ENCODE measurements at regions not wholly inside any gene's neighbourhood (a gene's known extent, or its start where the extent isn't known, plus 50 kb on each side); places are given as distances from the start of the nearest gene placed in this dataset.

GRCh38 chr18:2254977-2255376, 316.3 kb downstream of the METTL4 start:
- H4K12ac ChIP-seq (ENCODE audit: low read depth, low read length): no peak overlapping the region
- H4K8ac ChIP-seq (ENCODE audit: low read depth, low read length): no peak overlapping the region
- no peak overlapping the region for H2AFZ ChIP-seq (ENCODE audit: insufficient read depth, low read length, poor library complexity)
- H3K4me1 ChIP-seq (ENCODE audit: control insufficient read depth in 1 of 2, insufficient read depth in 2 of 2, low read length in 2 of 2): no peaks in the 10 kb centered on the region
- H3K36me3 ChIP-seq (ENCODE audit: control insufficient read depth in 1 of 2, insufficient read depth in 2 of 2, low read length in 2 of 2): no peaks in the 10 kb centered on the region
- H3K27ac ChIP-seq (ENCODE audit: low read depth, low read length): no peak overlapping the region
- no CpG with 5 or more reads among the region's 3 CpGs for WGBS (ENCODE audit: extremely low coverage, insufficient coverage, insufficient read length)
- DNase-seq: no peak
- no peaks in the 10 kb centered on the region for H3K9me3 ChIP-seq (ENCODE audit: insufficient read depth, low read depth, low read length)
- no peak overlapping the region for H3K9ac ChIP-seq (ENCODE audit: low read length)
- H3K79me2 ChIP-seq (ENCODE audit: control insufficient read depth, insufficient read depth, low read length, poor library complexity): no peaks in the 10 kb centered on the region
- no peak overlapping the region for H3K23ac ChIP-seq (ENCODE audit: low read length)
- H3K4me2 ChIP-seq (ENCODE audit: low read length): no peak overlapping the region
- H2BK12ac ChIP-seq (ENCODE audit: low read length): no peak overlapping the region
- H3K14ac ChIP-seq (ENCODE audit: low read length): no peak overlapping the region
- H2BK120ac ChIP-seq (ENCODE audit: insufficient read depth, low read length, poor library complexity): no peak overlapping the region
- no peak overlapping the region for H2BK5ac ChIP-seq (ENCODE audit: low read depth, low read length, poor library complexity)
- no peaks in the 10 kb centered on the region for H3K79me1 ChIP-seq (ENCODE audit: low read length)
- H4K91ac ChIP-seq (ENCODE audit: low read depth, low read length): no peak overlapping the region
- H3K4ac ChIP-seq (ENCODE audit: low read depth, low read length): no peak overlapping the region
- H3K18ac ChIP-seq (ENCODE audit: low read length): no peak overlapping the region
- H3K4me3 ChIP-seq (ENCODE audit: low read depth, low read length): no peak overlapping the region
- no peak overlapping the region for H2AK5ac ChIP-seq (ENCODE audit: low read length)
- no peaks in the 10 kb centered on the region for H3K27me3 ChIP-seq (ENCODE audit: insufficient read depth, low read length)

DNA sequence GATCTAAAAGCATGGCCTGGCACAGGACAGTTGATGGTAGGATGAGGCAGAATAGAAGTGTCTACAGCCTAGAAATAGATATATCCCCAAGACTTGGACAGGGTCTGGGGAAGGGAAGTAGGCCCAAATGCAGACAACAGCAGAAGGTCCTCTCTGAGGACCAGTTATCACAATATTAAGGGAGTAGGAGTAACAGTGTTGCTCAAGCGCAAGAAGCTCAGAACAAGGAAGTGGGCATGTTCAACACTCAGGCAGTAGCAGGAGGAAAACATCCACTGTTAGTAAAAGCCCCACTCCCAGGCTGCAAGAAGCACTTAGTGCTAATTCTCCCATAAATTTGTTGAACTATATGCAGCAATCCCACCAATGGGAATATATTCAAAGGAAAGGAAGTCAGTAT, 314.7 kb downstream of the METTL4 start:
- no peaks in the 10 kb centered on the region for H3K27me3 ChIP-seq (ENCODE audit: insufficient read depth, low read length)
- H2BK12ac ChIP-seq (ENCODE audit: low read length): no peak overlapping the region
- no peak overlapping the region for H3K4me2 ChIP-seq (ENCODE audit: low read length)
- no peak overlapping the region for H2AK5ac ChIP-seq (ENCODE audit: low read length)
- H3K9me3 ChIP-seq (ENCODE audit: insufficient read depth, low read depth, low read length): no peaks in the 10 kb centered on the region
- H3K79me2 ChIP-seq (ENCODE audit: control insufficient read depth, insufficient read depth, low read length, poor library complexity): no peaks in the 10 kb centered on the region
- no peak overlapping the region for H3K4ac ChIP-seq (ENCODE audit: low read depth, low read length)
- H3K79me1 ChIP-seq (ENCODE audit: low read length): no peaks in the 10 kb centered on the region
- H4K12ac ChIP-seq (ENCODE audit: low read depth, low read length): no peak overlapping the region
- H3K9ac ChIP-seq (ENCODE audit: low read length): no peak overlapping the region
- H3K14ac ChIP-seq (ENCODE audit: low read length): no peak overlapping the region
- DNase-seq: no peak
- H2BK5ac ChIP-seq (ENCODE audit: low read depth, low read length, poor library complexity): no peak overlapping the region
- H3K4me3 ChIP-seq (ENCODE audit: low read depth, low read length): no peak overlapping the region
- no peaks in the 10 kb centered on the region for H3K36me3 ChIP-seq (ENCODE audit: control insufficient read depth in 1 of 2, insufficient read depth in 2 of 2, low read length in 2 of 2)
- H2AFZ ChIP-seq (ENCODE audit: insufficient read depth, low read length, poor library complexity): no peak overlapping the region
- H3K4me1 ChIP-seq (ENCODE audit: control insufficient read depth in 1 of 2, insufficient read depth in 2 of 2, low read length in 2 of 2): no peaks in the 10 kb centered on the region
- H3K18ac ChIP-seq (ENCODE audit: low read length): no peak overlapping the region
- no CpG with 5 or more reads among the region's 1 CpG for WGBS (ENCODE audit: extremely low coverage, insufficient coverage, insufficient read length)
- H2BK120ac ChIP-seq (ENCODE audit: insufficient read depth, low read length, poor library complexity): no peak overlapping the region
- no peak overlapping the region for H4K8ac ChIP-seq (ENCODE audit: low read depth, low read length)
- no peak overlapping the region for H4K91ac ChIP-seq (ENCODE audit: low read depth, low read length)
- no peak overlapping the region for H3K27ac ChIP-seq (ENCODE audit: low read depth, low read length)
- H3K23ac ChIP-seq (ENCODE audit: low read length): no peak overlapping the region

GRCh38 chr18:2258954-2259353, 312.4 kb downstream of the METTL4 start:
- no peak overlapping the region for H2AFZ ChIP-seq (ENCODE audit: insufficient read depth, low read length, poor library complexity)
- H3K27ac ChIP-seq (ENCODE audit: low read depth, low read length): no peak overlapping the region
- no peak overlapping the region for H3K14ac ChIP-seq (ENCODE audit: low read length)
- no peak overlapping the region for H4K8ac ChIP-seq (ENCODE audit: low read depth, low read length)
- no peaks in the 10 kb centered on the region for H3K36me3 ChIP-seq (ENCODE audit: control insufficient read depth in 1 of 2, insufficient read depth in 2 of 2, low read length in 2 of 2)
- no peaks in the 10 kb centered on the region for H3K4me1 ChIP-seq (ENCODE audit: control insufficient read depth in 1 of 2, insufficient read depth in 2 of 2, low read length in 2 of 2)
- no peaks in the 10 kb centered on the region for H3K79me1 ChIP-seq (ENCODE audit: low read length)
- WGBS (ENCODE audit: extremely low coverage, insufficient coverage, insufficient read length): no CpG with 5 or more reads among the region's 6 CpGs
- no peaks in the 10 kb centered on the region for H3K79me2 ChIP-seq (ENCODE audit: control insufficient read depth, insufficient read depth, low read length, poor library complexity)
- no peak overlapping the region for H3K4ac ChIP-seq (ENCODE audit: low read depth, low read length)
- H2BK120ac ChIP-seq (ENCODE audit: insufficient read depth, low read length, poor library complexity): no peak overlapping the region
- no peak overlapping the region for H2BK12ac ChIP-seq (ENCODE audit: low read length)
- H3K9me3 ChIP-seq (ENCODE audit: insufficient read depth, low read depth, low read length): no peaks in the 10 kb centered on the region
- H2BK5ac ChIP-seq (ENCODE audit: low read depth, low read length, poor library complexity): no peak overlapping the region
- H3K4me3 ChIP-seq (ENCODE audit: low read depth, low read length): no peak overlapping the region
- no peak overlapping the region for H2AK5ac ChIP-seq (ENCODE audit: low read length)
- no peak overlapping the region for H4K12ac ChIP-seq (ENCODE audit: low read depth, low read length)
- H3K23ac ChIP-seq (ENCODE audit: low read length): no peak overlapping the region
- DNase-seq: peak in 1 of 2 donors; percentile 13
- no peak overlapping the region for H3K9ac ChIP-seq (ENCODE audit: low read length)
- H4K91ac ChIP-seq (ENCODE audit: low read depth, low read length): no peak overlapping the region
- H3K4me2 ChIP-seq (ENCODE audit: low read length): no peak overlapping the region
- H3K27me3 ChIP-seq (ENCODE audit: insufficient read depth, low read length): no peaks in the 10 kb centered on the region
- H3K18ac ChIP-seq (ENCODE audit: low read length): no peak overlapping the region

DNA sequence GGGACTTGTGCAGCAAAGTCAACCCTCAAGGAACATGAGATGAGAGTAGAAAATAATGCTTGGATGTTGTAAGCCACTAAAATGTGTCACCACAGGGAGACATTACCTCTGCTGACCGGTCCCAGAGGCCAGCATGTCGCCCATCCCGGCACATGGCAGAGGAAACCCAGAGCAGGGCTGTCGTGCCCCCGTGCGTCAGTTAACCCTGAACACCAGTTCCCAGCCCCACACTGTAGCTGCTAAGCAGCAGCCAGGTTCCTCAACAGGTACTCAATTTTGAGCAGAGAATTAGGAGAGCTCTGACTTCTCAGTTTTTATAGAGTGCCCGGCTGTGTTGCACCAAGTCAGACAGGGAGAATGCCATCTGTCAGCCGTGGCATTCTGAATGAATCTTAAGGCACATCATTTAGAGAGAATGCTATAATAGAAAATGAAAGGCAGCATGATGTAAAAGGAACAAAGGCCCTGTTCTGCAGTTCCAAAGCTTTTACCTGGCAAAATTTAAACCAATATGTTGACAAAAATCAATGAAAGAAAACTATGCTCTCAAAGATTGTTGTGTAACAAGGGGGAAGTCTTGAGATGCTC, 307.9 kb downstream of the METTL4 start:
- no CpG with 5 or more reads among the region's 8 CpGs for WGBS (ENCODE audit: extremely low coverage, insufficient coverage, insufficient read length)
- H3K4me2 ChIP-seq (ENCODE audit: low read length): no peak overlapping the region
- DNase-seq: no peak
- H3K14ac ChIP-seq (ENCODE audit: low read length): no peak overlapping the region
- H3K18ac ChIP-seq (ENCODE audit: low read length): no peak overlapping the region
- no peak overlapping the region for H3K27ac ChIP-seq (ENCODE audit: low read depth, low read length)
- no peaks in the 10 kb centered on the region for H3K79me1 ChIP-seq (ENCODE audit: low read length)
- no peak overlapping the region for H2BK12ac ChIP-seq (ENCODE audit: low read length)
- H3K36me3 ChIP-seq (ENCODE audit: control insufficient read depth in 1 of 2, insufficient read depth in 2 of 2, low read length in 2 of 2): no peaks in the 10 kb centered on the region
- H3K4ac ChIP-seq (ENCODE audit: low read depth, low read length): no peak overlapping the region
- no peak overlapping the region for H2BK5ac ChIP-seq (ENCODE audit: low read depth, low read length, poor library complexity)
- no peak overlapping the region for H3K4me3 ChIP-seq (ENCODE audit: low read depth, low read length)
- no peak overlapping the region for H4K91ac ChIP-seq (ENCODE audit: low read depth, low read length)
- H3K9me3 ChIP-seq (ENCODE audit: insufficient read depth, low read depth, low read length): no peaks in the 10 kb centered on the region
- H4K8ac ChIP-seq (ENCODE audit: low read depth, low read length): no peak overlapping the region
- no peak overlapping the region for H2BK120ac ChIP-seq (ENCODE audit: insufficient read depth, low read length, poor library complexity)
- no peak overlapping the region for H2AFZ ChIP-seq (ENCODE audit: insufficient read depth, low read length, poor library complexity)
- H3K4me1 ChIP-seq (ENCODE audit: control insufficient read depth in 1 of 2, insufficient read depth in 2 of 2, low read length in 2 of 2): no peaks in the 10 kb centered on the region
- H4K12ac ChIP-seq (ENCODE audit: low read depth, low read length): no peak overlapping the region
- no peak overlapping the region for H3K23ac ChIP-seq (ENCODE audit: low read length)
- no peaks in the 10 kb centered on the region for H3K79me2 ChIP-seq (ENCODE audit: control insufficient read depth, insufficient read depth, low read length, poor library complexity)
- no peak overlapping the region for H2AK5ac ChIP-seq (ENCODE audit: low read length)
- no peaks in the 10 kb centered on the region for H3K27me3 ChIP-seq (ENCODE audit: insufficient read depth, low read length)
- no peak overlapping the region for H3K9ac ChIP-seq (ENCODE audit: low read length)

All from trophoblast cell (in vitro differentiated cells and primary cell).